ENCODE measurements at regions not wholly inside any gene's neighbourhood (a gene's known extent, or its start where the extent isn't known, plus 50 kb on each side); places are given as distances from the start of the nearest gene placed in this dataset.

DNA sequence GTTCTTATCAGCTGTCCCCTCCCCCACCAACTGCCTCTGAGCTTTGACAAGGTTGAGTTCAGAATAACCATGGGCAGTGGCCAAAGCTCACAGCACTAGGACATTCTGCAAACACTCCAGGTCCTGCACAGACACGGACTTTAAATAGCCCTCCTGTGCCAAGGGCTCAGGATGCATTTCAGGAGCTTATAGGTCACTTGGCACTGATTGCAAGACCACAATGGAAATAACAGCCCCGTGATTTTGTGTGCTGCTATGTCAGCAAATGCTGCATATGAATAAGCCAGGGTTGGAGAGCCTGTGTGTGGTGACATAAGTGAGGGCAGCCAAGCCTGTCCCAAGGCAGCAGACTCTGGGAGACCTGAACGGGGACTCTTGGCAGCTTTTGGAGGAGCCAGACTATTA is 150.7 kb downstream of the DMRT2 start:
- H3K4me3 ChIP-seq (ENCODE audit: insufficient read length, low read depth): no peak overlapping the region
- DNase-seq (ENCODE audit: low read depth, low spot score): no peak
- H3K9ac ChIP-seq (ENCODE audit: insufficient read length, low read depth): no peak overlapping the region
- no peaks in the 10 kb centered on the region for H3K27me3 ChIP-seq (ENCODE audit: insufficient read depth, insufficient read length)
- H3K9me3 ChIP-seq (ENCODE audit: insufficient read depth, low read length): no peaks in the 10 kb centered on the region
- no peaks in the 10 kb centered on the region for H3K36me3 ChIP-seq (ENCODE audit: insufficient read depth, insufficient read length, low read length)
- TF ChIP-seq YY1 (IDR thresholded peaks at IDR 0.05; ENCODE audit: insufficient read depth, insufficient read length) (no peak), ZNF274 (IDR thresholded peaks at IDR 0.05; ENCODE audit: low read depth, low read length) (no peak), SUZ12 (IDR thresholded peaks at IDR 0.05; ENCODE audit: extremely low read depth, insufficient read depth, insufficient read length) (no peak)
- no peaks in the 10 kb centered on the region for H3K4me1 ChIP-seq (ENCODE audit: insufficient read depth, insufficient read length)

DNA sequence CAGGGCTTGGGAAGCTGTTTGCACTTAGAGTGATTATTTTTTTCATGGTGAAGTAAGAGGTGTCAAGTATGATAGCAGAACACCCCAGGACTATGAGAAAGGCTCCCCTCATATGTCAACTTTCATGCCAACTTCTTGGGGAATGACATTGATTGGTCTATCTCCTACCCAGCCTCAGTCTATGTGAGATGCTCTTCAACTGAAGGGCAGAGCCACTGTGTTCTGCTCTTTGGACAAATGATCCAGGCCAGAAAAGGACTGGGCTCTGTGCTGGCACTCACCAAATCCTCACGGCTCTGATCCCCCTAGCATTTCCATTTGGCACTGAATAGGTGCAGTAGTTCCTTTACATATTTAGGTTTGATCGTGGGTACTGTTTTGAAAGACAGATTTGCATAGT is 151.1 kb downstream of the DMRT2 start:
- H3K9ac ChIP-seq (ENCODE audit: insufficient read length, low read depth): no peak overlapping the region
- no peaks in the 10 kb centered on the region for H3K9me3 ChIP-seq (ENCODE audit: insufficient read depth, low read length)
- H3K4me1 ChIP-seq (ENCODE audit: insufficient read depth, insufficient read length): no peaks in the 10 kb centered on the region
- H3K27me3 ChIP-seq (ENCODE audit: insufficient read depth, insufficient read length): no peaks in the 10 kb centered on the region
- H3K4me3 ChIP-seq (ENCODE audit: insufficient read length, low read depth): no peak overlapping the region
- DNase-seq (ENCODE audit: low read depth, low spot score): no peak
- TF ChIP-seq ZNF274 (IDR thresholded peaks at IDR 0.05; ENCODE audit: low read depth, low read length) (no peak), SUZ12 (IDR thresholded peaks at IDR 0.05; ENCODE audit: extremely low read depth, insufficient read depth, insufficient read length) (no peak), YY1 (IDR thresholded peaks at IDR 0.05; ENCODE audit: insufficient read depth, insufficient read length) (no peak)
- no peaks in the 10 kb centered on the region for H3K36me3 ChIP-seq (ENCODE audit: insufficient read depth, insufficient read length, low read length)

DNA sequence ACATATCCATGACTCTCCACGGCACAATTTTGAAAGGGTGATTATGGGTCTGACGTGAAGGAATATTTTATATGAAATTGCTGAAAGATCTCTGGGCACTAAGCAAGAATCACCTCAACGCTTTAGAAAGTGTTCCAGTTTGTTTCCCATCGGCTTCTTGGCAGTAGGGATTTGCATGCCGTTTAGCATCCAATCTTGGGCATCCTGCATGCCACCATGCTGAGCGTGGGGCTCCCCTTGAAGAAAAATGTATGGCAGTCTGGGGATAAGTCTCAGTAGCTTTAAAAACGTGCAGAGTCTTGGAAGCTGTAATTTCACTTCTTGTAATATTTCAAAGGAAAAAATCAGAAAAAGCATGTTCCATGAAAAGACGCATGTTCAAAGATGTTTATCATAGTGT is 151.7 kb downstream of the DMRT2 start:
- no peak for TF ChIP-seq SUZ12 (IDR thresholded peaks at IDR 0.05; ENCODE audit: extremely low read depth, insufficient read depth, insufficient read length)
- TF ChIP-seq YY1 (IDR thresholded peaks at IDR 0.05; ENCODE audit: insufficient read depth, insufficient read length): no peak
- no peak for TF ChIP-seq ZNF274 (IDR thresholded peaks at IDR 0.05; ENCODE audit: low read depth, low read length)
- H3K4me1 ChIP-seq (ENCODE audit: insufficient read depth, insufficient read length): no peaks in the 10 kb centered on the region
- no peaks in the 10 kb centered on the region for H3K36me3 ChIP-seq (ENCODE audit: insufficient read depth, insufficient read length, low read length)
- no peak for DNase-seq (ENCODE audit: low read depth, low spot score)
- no peak overlapping the region for H3K9ac ChIP-seq (ENCODE audit: insufficient read length, low read depth)
- no peaks in the 10 kb centered on the region for H3K9me3 ChIP-seq (ENCODE audit: insufficient read depth, low read length)
- no peak overlapping the region for H3K4me3 ChIP-seq (ENCODE audit: insufficient read length, low read depth)
- no peaks in the 10 kb centered on the region for H3K27me3 ChIP-seq (ENCODE audit: insufficient read depth, insufficient read length)

DNA sequence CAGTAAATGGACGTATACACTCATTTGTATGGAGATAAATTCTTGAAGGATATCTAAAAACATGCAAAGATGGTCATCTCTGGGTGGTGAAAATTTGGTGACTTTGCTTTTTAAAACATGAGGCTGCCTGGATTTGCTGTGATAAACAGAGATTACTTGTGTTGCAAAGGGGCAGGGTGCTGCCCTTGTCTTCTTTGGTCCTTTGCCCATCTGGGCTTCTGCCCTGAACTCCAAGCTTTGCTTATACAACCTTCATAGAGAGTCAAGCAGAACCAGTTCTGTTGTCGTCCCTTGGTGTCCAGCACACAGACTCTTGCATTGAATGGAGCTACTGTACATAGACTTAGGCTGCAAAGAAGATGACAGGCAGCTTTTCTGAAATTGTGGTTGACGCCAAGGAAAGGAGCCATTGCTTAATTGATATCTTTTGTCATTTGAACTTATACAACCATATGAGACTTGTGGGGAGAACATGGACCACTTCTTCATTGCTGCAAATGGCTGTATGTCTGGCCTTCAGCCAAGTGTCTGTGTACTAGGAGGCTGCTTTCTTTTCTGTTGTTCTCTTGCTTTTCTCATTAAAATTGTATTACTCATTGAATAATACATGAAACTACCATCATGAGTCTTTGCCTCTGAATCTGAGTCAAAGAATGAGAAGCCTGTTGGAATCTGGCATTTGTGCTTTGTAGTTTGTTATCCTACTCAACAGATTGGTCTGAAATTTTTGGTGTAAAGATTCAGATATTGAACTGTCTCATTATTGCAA is 152.5 kb downstream of the DMRT2 start:
- Histone ChIP-seq H3K4me1 (ENCODE audit: insufficient read depth, insufficient read length) (peaks cover 2% of the 10 kb centered on the region), H3K4me3 (ENCODE audit: insufficient read length, low read depth) (no peak overlapping the region), H3K9ac (ENCODE audit: insufficient read length, low read depth) (no peak overlapping the region), H3K9me3 (ENCODE audit: insufficient read depth, low read length) (no peaks in the 10 kb centered on the region), H3K27me3 (ENCODE audit: insufficient read depth, insufficient read length) (no peaks in the 10 kb centered on the region), H3K36me3 (ENCODE audit: insufficient read depth, insufficient read length, low read length) (no peaks in the 10 kb centered on the region)
- DNase-seq (ENCODE audit: low read depth, low spot score): no peak
- no peak for TF ChIP-seq ZNF274 (IDR thresholded peaks at IDR 0.05; ENCODE audit: low read depth, low read length)
- no peak for TF ChIP-seq SUZ12 (IDR thresholded peaks at IDR 0.05; ENCODE audit: extremely low read depth, insufficient read depth, insufficient read length)
- no peak for TF ChIP-seq YY1 (IDR thresholded peaks at IDR 0.05; ENCODE audit: insufficient read depth, insufficient read length)

DNA sequence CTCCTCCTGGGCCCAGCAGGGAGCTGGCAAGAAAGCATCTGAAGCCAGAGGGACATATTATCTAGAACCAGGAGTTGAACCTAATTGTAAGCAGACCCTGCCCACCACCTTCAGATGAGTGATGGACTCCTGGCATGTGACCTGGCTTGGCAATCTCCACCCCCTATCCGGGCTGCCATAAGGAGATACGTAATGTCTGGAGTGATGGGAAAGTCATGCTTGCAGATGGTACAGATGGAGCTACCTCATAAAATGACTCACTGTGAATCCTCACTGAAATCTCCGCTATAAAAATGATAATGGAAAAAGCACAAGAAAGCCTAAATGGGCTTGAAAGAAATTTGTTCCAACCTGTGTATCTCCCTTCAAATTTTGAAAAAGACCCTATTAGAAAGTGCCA is 157.5 kb downstream of the DMRT2 start:
- Histone ChIP-seq H3K36me3 (ENCODE audit: insufficient read depth, insufficient read length, low read length) (no peaks in the 10 kb centered on the region), H3K9ac (ENCODE audit: insufficient read length, low read depth) (no peak overlapping the region), H3K4me1 (ENCODE audit: insufficient read depth, insufficient read length) (peaks cover 2% of the 10 kb centered on the region), H3K27me3 (ENCODE audit: insufficient read depth, insufficient read length) (no peaks in the 10 kb centered on the region), H3K4me3 (ENCODE audit: insufficient read length, low read depth) (no peak overlapping the region), H3K9me3 (ENCODE audit: insufficient read depth, low read length) (no peaks in the 10 kb centered on the region)
- no peak for DNase-seq (ENCODE audit: low read depth, low spot score)
- TF ChIP-seq YY1 (IDR thresholded peaks at IDR 0.05; ENCODE audit: insufficient read depth, insufficient read length) (no peak), SUZ12 (IDR thresholded peaks at IDR 0.05; ENCODE audit: extremely low read depth, insufficient read depth, insufficient read length) (no peak), ZNF274 (IDR thresholded peaks at IDR 0.05; ENCODE audit: low read depth, low read length) (no peak)

DNA sequence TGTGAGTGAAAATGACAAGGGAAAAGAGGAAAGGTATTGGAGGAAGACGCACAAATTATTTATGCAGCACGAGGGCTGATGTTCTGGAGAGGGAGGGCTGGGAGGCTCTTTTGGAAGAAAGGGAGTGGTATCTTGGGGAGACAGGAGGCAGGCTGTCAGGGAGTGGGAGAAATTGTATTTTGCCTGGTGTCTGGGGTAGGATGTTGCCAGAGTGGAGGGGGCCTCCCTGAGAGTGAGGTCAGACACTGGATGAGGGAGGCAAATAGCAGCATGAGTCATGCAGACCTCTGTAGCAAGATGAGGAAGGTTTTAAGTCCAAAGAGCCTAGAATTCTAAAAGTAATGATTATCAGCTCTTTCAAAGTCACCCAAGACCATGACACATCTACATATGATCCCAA is 158.0 kb downstream of the DMRT2 start:
- TF ChIP-seq YY1 (IDR thresholded peaks at IDR 0.05; ENCODE audit: insufficient read depth, insufficient read length) (no peak), SUZ12 (IDR thresholded peaks at IDR 0.05; ENCODE audit: extremely low read depth, insufficient read depth, insufficient read length) (no peak), ZNF274 (IDR thresholded peaks at IDR 0.05; ENCODE audit: low read depth, low read length) (no peak)

DNA sequence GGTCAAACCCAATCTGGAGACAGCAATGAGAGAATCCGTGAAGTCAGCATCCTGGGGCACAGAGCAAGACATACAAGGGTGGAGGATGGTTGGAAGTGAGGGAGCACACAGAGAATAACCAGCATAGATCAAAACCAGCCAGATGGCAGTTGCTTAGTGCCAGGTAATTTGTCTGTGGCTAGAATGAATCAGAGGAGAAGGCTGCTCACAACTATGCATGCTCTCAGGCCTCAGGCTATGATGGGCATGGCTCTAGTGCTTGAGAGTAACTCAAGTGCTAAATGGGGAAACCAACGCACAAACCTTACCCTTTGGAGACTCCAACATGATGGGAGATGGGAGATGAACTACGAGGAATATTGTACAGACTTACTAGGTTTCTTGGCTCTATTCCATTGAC is 160.8 kb downstream of the DMRT2 start:
- H3K9me3 ChIP-seq (ENCODE audit: insufficient read depth, low read length): no peaks in the 10 kb centered on the region
- peaks cover 2% of the 10 kb centered on the region for H3K4me1 ChIP-seq (ENCODE audit: insufficient read depth, insufficient read length)
- H3K27me3 ChIP-seq (ENCODE audit: insufficient read depth, insufficient read length): no peaks in the 10 kb centered on the region
- H3K9ac ChIP-seq (ENCODE audit: insufficient read length, low read depth): no peak overlapping the region
- TF ChIP-seq ZNF274 (IDR thresholded peaks at IDR 0.05; ENCODE audit: low read depth, low read length) (no peak), YY1 (IDR thresholded peaks at IDR 0.05; ENCODE audit: insufficient read depth, insufficient read length) (no peak), SUZ12 (IDR thresholded peaks at IDR 0.05; ENCODE audit: extremely low read depth, insufficient read depth, insufficient read length) (no peak)
- H3K4me3 ChIP-seq (ENCODE audit: insufficient read length, low read depth): no peak overlapping the region
- H3K36me3 ChIP-seq (ENCODE audit: insufficient read depth, insufficient read length, low read length): no peaks in the 10 kb centered on the region
- no peak for DNase-seq (ENCODE audit: low read depth, low spot score)

More for the DNA sequence above, 158.0 kb downstream of the DMRT2 start:
- H3K9ac ChIP-seq (ENCODE audit: insufficient read length, low read depth): no peak overlapping the region
- no peaks in the 10 kb centered on the region for H3K9me3 ChIP-seq (ENCODE audit: insufficient read depth, low read length)
- H3K27me3 ChIP-seq (ENCODE audit: insufficient read depth, insufficient read length): no peaks in the 10 kb centered on the region
- H3K36me3 ChIP-seq (ENCODE audit: insufficient read depth, insufficient read length, low read length): no peaks in the 10 kb centered on the region
- H3K4me3 ChIP-seq (ENCODE audit: insufficient read length, low read depth): no peak overlapping the region
- peaks cover 2% of the 10 kb centered on the region for H3K4me1 ChIP-seq (ENCODE audit: insufficient read depth, insufficient read length)
- DNase-seq (ENCODE audit: low read depth, low spot score): no peak

Data from NT2/D1 (cell line).